Fibroblast of the conjunctiva (primary cell): ENCODE measurements at regions not wholly inside any gene's neighbourhood (a gene's known extent, or its start where the extent isn't known, plus 50 kb on each side); places are given as distances from the start of the nearest gene placed in this dataset.
"Not testable (repeated sequence)": the region's sequence is repeated elsewhere in the genome, so short reads cannot be mapped to it uniquely, and the experiment has no call there.

ENCODE experiments used
- DNase-seq: peaks from one replicate; pipeline ENCODE4 v3.0.0-alpha.2; 2010; ENCODE audit warnings: low read depth

- no peak for DNase-seq
Measured at GRCh38 chr3:184477940-184478339, 83.6 kb upstream of the EPHB3 start.

DNA sequence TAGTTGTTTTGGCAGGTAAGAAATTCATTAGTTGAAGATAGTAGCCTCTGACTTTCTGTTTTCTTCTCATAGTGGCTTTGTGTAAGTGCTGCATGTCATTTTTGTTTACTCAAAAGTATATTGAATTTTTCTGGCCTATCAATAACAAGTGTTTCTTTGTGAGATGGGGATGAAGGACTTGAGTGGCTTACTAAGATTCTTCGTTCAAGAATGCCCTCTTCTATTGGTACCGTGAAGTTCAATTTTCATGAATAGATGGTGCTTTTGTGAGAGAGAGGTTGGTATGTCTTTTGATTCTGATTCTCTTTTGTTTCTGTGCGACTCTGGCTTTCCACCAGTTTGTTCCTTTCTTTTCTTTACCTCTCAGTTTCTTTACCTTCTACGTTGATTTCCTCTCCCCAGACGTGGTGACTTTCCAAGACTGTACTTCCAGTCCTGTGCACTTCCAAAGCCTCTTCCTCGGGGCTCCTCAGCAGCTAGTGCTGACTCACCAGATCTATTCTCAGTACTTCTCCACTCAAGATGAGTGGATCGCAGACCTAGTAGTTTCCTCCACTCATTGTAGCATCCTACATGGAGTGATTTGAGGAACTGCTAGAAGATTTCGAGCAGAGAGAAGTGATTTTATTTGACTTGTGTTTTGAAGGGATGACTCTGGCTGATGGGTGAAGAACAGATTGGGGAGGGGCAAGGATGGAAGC is 82.0 kb upstream of the EPHB3 start:
- no peak for DNase-seq

DNA sequence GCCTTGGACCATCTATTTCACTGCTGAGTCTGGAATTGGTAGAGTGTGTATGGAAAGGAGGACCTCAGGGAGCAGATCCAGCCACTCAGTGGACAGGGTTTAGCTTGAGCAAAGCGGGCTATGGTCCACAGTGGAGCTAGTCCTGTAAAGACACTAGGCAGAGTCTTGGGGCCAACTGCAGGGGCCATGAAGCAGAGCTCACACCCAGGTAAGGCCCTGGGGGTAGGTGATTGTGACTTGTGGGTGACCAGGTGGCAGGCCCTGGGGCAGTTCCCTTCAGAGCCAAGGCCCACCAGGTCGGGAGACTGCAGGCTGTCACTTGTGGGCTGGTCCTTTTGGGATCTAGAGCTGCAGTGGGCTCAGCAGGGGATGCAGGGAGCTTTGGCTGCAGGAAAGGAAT is 80.8 kb upstream of the EPHB3 start:
- DNase-seq, result no peak

GRCh38 chr3:184481984-184482671 is 79.5 kb upstream of the EPHB3 start:
- no peak for DNase-seq

GRCh38 chr3:184485241-184485640 is 76.3 kb upstream of the EPHB3 start:
- DNase-seq, result no peak

- no peak for DNase-seq
Measured at GRCh38 chr3:184485906-184486305, 75.7 kb upstream of the EPHB3 start.

DNA sequence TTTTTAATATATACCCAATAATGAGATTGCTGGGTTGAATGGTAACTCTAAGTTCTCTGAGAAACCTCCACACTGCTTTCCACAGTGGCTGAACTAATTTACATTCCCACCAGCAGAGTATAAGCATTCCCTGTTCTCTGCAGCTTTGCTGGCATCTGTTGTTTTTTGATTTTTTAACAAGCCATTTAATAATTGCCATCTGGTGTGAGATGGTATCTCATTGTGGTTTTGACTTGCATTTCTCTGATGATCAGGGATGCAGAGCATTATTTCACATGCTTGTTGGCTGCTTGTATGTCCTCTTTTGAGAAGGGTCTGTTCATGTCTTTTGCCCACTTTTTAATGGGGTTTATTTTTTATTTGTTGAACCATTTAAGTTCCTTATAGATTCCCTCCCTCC is 75.0 kb upstream of the EPHB3 start:
- DNase-seq, result no peak

DNA sequence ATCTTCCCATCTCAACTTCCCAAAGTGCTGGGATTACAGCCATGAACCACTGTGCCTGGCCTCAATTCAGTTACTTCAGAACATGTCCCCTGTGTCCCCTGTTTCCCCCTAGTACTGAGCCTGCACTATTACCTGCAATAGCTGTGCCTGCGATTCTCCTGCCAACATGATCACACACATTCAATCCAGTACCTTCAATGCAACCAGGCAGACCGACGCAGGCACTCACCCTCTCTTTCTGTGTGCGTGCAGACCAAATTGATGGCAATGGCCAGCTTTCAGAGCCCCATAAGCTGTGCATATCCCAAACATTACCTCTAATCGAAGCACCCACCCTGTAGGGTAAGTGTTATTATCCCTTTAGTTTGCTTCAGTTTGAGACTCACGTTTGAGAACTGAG is 73.0 kb upstream of the EPHB3 start:
- no peak for DNase-seq

DNA sequence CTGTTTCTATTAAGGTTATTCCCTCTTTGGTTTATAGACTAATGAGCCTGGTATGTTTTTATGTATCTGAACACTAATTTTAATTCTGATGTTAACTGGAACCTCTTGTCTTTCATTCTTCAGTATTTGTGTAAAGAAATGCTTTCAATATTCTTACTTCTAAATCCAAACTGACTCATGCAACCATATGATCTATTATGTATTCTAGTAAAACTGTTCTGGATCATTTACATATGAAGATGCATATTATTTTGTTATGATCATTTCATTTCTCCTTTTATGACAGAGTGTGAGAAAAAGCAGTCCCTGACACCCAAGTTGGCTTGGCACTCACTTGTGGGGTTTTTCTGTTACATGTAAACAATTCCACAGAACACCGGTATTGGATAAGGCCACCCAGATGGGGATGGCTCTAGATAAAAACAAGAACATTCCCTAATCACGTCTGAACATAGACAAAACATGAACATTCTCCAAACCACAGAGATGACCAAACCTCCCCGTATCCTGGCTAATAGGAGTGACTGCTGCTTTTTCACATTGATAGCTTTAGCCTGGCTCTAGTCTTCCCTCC is 72.2 kb upstream of the EPHB3 start:
- DNase-seq, result no peak

DNA sequence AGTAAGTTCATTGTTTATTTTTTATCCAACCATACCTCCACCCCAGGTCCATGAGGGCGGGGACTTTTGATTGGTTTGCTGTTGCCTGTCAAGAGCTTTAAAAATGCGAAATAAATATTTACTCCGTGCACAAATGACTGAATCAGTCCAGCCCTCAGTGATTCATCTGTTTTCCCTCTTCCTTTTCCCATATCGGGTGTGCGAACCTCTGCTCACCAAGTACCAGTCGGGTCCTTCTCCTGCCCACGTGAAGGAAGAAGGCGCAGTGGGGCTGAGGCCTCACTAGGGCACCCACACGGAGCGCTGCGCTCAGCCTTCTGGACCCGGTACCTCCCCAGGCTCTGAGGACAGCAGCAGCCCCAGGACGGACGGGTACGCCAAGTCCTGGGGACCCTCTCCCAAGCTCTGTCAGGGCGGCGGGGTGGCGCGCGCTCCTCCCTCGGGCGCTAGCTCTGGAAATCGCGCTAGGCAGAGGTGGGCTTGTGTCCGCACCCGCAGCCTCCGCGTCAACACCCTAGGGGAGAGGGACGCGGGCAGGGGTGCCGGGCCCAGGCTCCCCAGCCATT is 70.5 kb upstream of the EPHB3 start:
- DNase-seq, result no peak

DNA sequence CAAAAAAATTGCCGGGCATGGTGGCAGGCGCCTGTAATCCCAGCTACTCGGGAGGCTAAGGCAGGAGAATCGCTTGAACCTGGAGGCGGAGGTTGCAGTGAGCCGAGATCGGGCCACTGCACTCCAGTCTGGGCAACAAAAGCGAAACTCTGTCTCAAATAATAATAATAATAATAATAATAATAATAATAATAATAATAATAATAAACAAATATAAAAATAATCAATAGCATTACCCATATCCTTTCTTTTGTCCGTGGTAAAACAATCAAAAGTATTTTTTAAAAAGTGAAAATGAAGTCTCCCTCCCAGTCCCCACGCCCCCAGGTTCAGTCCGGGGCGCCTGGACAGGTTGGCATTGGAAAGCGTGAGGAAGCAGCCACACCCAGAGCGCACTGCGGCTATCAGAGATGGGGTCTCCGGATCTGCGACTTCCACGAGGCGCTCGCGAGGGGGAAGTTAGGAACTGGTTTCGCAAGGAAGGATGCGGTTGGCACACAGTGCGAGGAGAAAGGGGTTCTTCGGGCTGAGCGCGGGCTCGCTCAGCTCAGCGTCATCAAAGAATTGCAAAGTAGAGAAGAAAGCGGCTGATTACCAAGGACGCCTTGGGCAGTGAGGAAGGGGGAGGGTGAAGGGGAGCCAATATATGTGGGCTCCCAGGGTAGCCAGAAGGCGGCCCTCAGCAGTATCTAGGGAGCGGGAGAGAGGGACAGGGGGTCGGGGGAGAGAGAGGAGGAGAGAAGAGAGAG is 69.5 kb upstream of the EPHB3 start:
- DNase-seq, result no peak

- no peak for DNase-seq
Measured at GRCh38 chr3:184496933-184497332, 64.7 kb upstream of the EPHB3 start.

- no peak for DNase-seq
Measured at GRCh38 chr3:184497804-184498203, 63.8 kb upstream of the EPHB3 start.

DNA sequence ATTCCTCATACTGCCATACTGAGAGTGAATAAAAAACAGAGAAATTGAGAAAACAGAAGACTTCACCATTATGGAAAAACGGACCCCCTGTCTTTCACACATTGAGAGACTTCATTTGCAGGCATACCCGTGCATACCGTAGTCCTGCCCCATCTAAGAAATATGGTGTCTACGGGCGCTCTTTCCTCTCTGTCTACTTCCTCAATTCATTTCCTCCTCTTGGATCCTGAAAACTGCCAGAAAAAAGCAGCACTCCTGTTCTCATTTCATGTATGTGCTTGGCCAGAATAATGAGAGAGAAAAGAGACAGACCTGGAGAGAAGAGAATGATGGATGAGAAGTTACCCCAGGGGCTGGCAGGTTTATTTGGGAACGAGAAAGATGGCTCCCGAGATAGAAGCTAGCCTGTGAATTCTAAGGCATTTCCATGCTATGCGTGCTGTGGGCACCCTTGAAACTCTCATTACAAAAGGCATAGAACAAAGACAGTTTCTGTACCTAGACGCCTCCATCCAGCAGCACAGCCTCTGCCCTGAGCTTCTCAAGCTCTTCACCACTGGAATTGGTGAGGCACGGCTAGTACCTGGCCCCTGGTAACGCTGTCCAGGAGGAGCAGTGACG is 62.5 kb upstream of the EPHB3 start:
- DNase-seq, result no peak

- DNase-seq, result no peak
Measured at GRCh38 chr3:184500344-184500923, 61.2 kb upstream of the EPHB3 start.

GRCh38 chr3:184502123-184502667 is 59.4 kb upstream of the EPHB3 start:
- DNase-seq, result no peak

DNA sequence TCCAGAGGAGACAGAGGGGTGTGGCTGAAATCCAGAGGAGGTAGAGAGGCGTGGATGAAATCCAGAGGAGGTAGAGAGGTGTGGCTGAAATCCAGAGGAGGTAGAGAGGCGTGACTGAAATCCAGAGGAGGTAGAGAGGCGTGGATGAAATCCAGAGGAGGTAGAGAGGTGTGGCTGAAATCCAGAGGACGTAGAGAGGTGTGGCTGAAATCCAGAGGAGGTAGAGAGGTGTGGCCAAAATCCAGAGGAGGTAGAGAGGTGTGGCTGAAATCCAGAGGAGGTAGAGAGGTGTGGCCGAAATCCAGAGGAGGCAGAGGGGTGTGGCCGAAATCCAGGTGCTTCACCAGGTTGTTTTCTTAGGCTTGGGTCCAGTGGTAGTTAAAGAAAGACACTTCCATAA is 58.7 kb upstream of the EPHB3 start:
- DNase-seq, result not testable (repeated sequence)

DNA sequence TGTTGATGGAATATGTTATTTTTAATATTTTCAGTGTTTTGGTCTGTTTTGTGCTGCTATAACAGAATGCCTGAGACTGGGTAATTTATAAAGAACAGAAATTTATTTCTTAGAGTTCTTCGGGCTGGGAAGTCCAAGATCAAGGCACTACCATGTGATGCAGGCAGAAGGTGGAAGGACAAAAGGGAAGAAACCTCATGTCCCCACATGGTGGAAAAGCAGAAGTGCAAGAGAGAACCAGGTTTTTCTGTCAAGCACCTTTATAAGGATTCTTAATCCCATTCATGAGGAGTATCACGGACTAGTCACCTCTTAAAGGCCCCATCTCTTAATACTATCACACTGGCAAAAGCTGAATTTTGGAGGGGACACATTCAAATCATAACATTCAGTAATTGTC is 57.9 kb upstream of the EPHB3 start:
- no peak for DNase-seq

- DNase-seq, result no peak
Measured at GRCh38 chr3:184505076-184505878, 56.3 kb upstream of the EPHB3 start.

DNA sequence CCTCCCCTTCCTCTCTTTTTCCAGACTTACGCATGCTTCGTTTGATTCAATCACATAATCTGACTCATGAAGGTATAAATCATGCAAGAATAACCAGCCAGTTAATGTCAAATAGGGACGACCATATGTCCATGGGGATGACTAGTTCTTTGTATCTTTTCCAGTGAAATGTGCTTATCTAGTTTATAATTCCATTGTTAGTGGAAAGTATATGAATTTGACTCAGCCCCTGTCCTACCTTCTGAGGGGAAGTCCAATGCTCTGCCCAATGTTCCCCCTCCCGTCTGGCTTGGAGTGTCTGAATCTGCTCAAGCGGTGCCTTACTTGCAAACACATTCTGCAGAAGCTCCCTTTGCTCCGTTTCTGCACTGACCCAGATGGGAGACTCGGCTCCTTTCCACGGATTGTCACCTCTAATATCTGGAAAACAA is 55.0 kb upstream of the EPHB3 start:
- no peak for DNase-seq

- no peak for DNase-seq
Measured at GRCh38 chr3:184508938-184509337, 52.6 kb upstream of the EPHB3 start.
